Bronchial epithelial cell (primary cell): ENCODE measurements at regions not wholly inside any gene's neighbourhood (a gene's known extent, or its start where the extent isn't known, plus 50 kb on each side); places are given as distances from the start of the nearest gene placed in this dataset.

Source experiments
- DNase-seq: peaks from one replicate; pipeline ENCODE4 v3.0.0-alpha.2; 2010; ENCODE audit warnings: low read depth
- FAIRE-seq: peaks from 2 replicates; lab custom pipeline; 2011; peaks lifted over from hg19 to GRCh38; lab: Jason Lieb, UNC
- H3K27me3 ChIP-seq: 2 replicates; pipeline ENCODE4 v1.5.1; 2011; ENCODE audit warnings: low read length; ENCODE audit not compliant: control insufficient read depth, insufficient read depth
- H3K36me3 ChIP-seq: 2 replicates; pipeline ENCODE4 v1.5.1; 2011; ENCODE audit warnings: low read length; ENCODE audit not compliant: control insufficient read depth, insufficient read depth
- H3K4me3 ChIP-seq: 2 replicates; pipeline ENCODE4 v1.5.1; 2011; ENCODE audit warnings: mild to moderate bottlenecking, low read depth, low read length, control low read depth
- TF ChIP-seq, protein P1 (sequence below): IDR thresholded peaks from 2 replicates; pipeline ENCODE4 v1.5.1; 2011; ENCODE audit warnings: mild to moderate bottlenecking, moderate library complexity, low read length, control low read depth, inconsistent platforms; ENCODE audit not compliant: insufficient read depth, severe bottlenecking

DNA sequence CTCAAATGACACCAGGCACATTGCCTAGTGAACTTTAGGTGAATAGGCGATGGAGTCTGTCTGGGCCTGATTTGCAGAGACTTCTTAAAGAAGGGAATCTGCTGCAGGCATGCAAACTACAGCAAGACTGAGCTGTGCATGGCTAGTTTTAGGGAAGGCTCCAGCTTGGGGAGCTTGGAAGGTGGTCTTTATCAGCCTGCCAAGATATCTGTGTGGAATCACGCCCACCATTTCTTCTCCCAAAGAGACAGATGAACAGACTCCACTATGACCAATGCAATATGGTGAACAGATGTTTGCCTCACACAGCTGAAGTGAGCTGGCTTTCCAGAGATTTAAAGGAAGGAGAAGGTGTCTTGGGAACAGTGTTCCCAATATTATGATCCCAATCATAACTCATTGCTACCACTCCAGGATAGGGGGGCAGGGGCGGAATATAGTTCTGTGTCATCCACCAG is 129.0 kb upstream of the HMHB1 start:
- FAIRE-seq (no peak), DNase-seq (no peak)
- H3K36me3 ChIP-seq = no peaks in the 10 kb centered on the region
- H3K4me3 ChIP-seq = no peak overlapping the region
- TF ChIP-seq, protein P1, sequence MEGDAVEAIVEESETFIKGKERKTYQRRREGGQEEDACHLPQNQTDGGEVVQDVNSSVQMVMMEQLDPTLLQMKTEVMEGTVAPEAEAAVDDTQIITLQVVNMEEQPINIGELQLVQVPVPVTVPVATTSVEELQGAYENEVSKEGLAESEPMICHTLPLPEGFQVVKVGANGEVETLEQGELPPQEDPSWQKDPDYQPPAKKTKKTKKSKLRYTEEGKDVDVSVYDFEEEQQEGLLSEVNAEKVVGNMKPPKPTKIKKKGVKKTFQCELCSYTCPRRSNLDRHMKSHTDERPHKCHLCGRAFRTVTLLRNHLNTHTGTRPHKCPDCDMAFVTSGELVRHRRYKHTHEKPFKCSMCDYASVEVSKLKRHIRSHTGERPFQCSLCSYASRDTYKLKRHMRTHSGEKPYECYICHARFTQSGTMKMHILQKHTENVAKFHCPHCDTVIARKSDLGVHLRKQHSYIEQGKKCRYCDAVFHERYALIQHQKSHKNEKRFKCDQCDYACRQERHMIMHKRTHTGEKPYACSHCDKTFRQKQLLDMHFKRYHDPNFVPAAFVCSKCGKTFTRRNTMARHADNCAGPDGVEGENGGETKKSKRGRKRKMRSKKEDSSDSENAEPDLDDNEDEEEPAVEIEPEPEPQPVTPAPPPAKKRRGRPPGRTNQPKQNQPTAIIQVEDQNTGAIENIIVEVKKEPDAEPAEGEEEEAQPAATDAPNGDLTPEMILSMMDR = no peak
- no peaks in the 10 kb centered on the region for H3K27me3 ChIP-seq

DNA sequence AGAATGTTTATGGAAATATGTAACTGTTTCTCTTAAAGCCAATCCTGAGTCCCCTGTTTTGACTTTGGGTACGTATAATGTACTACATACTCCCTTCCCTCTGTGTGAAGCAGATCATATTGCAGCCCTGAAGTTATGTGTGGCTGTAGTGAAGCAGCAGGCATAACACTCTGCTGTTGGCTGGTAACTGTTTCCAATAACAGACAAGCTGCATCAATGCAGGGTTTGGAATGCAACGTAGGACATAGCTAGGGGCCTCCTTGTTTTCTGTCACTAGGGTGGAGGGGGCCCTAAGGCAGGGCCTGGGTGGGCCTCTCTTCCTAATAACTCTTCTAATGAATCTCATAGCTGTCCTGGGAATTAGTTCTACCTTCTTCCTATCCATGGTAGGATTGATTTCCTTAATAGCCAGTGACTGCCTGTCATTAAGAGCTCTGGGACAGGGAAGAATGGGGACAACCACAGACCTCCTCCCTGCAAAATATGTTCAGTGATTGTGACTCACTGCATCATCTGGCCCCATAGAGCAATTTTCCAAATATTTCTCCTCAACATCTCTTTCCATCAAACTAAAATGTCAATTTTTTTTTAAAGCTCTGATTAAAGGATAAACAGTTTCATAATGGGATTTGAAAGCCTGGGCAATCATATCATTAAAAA is 129.6 kb upstream of the HMHB1 start:
- Histone ChIP-seq H3K36me3 (no peaks in the 10 kb centered on the region), H3K4me3 (no peak overlapping the region), H3K27me3 (no peaks in the 10 kb centered on the region)
- DNase-seq (no peak), FAIRE-seq (no peak)
- TF ChIP-seq, protein P1 = no peak

DNA sequence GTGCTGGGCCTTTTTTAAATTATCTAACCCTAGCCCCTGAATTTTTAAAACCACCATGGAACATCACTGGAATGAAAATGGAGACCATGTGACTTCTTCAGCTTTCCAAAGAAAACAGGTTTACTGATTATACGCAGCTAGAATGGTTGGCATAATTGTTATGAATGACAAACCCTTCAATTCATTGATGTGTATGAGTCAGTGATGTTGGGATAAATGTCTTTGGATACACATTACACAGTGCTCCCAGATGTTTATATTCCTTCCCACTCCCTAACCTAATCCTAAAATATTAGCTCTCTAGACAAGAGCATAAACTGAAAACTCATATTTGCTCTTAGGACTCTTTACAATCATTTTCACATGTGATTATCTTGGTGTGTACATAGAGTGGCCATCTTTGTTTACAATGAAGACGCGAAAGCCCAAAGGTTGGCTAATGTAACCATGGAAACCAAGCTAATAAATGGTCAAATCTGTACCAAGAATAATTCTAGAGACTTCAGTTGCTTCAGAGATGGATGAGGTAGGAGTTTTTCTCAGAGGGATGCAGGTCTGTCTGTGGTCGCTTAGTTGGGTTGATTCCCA is 131.2 kb upstream of the HMHB1 start:
- TF ChIP-seq, protein P1 = no peak
- Histone ChIP-seq H3K36me3 (no peaks in the 10 kb centered on the region), H3K4me3 (no peak overlapping the region), H3K27me3 (no peaks in the 10 kb centered on the region)
- FAIRE-seq = no peak
- DNase-seq = no peak

DNA sequence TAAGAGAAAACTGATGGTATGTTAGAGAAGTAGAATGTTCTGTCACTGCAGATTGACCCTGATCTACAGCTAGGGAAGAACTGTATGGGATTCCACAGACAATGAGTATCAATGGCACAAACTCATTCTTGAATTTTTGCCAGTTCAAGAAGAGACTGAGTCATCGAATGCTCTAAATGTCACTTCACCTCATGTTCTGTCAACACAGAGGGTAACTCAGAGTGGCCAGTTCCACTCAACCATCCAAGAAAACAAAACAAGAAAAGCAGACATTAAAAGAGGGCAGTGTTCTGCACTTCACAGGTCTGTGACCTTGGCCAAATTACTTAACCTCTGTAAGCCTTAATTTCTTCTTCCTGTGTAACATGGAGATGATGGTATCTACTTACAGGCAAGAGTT is 132.2 kb upstream of the HMHB1 start:
- FAIRE-seq = peak; percentile 50
- no peak overlapping the region for H3K4me3 ChIP-seq
- peak; percentile 38 for DNase-seq
- H3K27me3 ChIP-seq = no peaks in the 10 kb centered on the region
- TF ChIP-seq, protein P1 = no peak
- no peaks in the 10 kb centered on the region for H3K36me3 ChIP-seq

DNA sequence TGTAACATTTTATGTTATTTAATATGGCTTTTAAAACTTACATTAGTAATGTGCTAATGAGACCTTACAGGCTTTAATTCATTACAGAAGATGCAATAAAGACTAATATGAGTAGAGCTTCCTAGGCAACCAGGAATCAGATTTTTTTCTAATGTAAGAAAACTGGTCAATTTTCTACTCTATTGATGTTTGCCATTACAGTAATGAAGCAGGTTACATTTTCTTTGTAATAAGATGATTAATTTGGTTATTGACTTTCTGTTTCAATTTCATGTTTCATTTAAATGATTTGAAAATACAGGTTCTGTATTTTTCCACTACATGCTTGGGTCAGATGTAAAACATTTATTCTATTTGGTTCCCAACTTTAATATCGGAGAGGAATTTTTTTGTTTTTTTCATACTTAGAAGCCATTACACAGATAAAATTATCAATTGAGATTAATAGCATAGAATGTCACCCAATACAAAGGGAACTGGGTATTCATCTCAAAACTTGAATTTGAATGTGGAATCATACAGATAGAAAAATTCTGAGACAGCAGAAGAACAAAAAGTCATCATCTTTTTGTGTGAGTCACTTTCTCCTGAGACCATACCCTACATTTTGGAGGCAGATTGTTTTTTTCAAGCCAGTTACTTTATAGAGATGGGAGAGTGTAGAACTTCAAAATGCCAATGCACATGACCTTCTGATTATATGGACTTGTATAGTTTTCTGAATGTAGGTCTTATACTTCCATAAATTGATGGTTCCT is 133.6 kb upstream of the HMHB1 start:
- no peak for DNase-seq
- Histone ChIP-seq H3K4me3 (no peak overlapping the region), H3K27me3 (no peaks in the 10 kb centered on the region), H3K36me3 (no peaks in the 10 kb centered on the region)
- TF ChIP-seq, protein P1 = no peak
- no peak for FAIRE-seq
